HFF-Myc (cell line): ENCODE measurements at regions not wholly inside any gene's neighbourhood (a gene's known extent, or its start where the extent isn't known, plus 50 kb on each side); places are given as distances from the start of the nearest gene placed in this dataset.
A peak's percentile ranks its signal among the peaks of the same experiment; 100 is the strongest.

Experiments
- DNase-seq: peaks from one replicate; pipeline ENCODE4 v3.0.0-alpha.2; 2011; ENCODE audit warnings: low read depth; ENCODE audit errors: extremely low read depth
- H3K4me3 ChIP-seq: replicated peaks from 2 replicates; pipeline ENCODE4 v1.5.1; 2011; ENCODE audit warnings: low read depth, mild to moderate bottlenecking, control low read depth, low read length
- TF ChIP-seq, protein P1 (sequence below): IDR thresholded peaks from 2 replicates; pipeline ENCODE4 v1.5.1; 2012; ENCODE audit warnings: mild to moderate bottlenecking, low read depth, low read length, control low read depth; ENCODE audit errors: missing control alignments

- TF ChIP-seq, protein P1, sequence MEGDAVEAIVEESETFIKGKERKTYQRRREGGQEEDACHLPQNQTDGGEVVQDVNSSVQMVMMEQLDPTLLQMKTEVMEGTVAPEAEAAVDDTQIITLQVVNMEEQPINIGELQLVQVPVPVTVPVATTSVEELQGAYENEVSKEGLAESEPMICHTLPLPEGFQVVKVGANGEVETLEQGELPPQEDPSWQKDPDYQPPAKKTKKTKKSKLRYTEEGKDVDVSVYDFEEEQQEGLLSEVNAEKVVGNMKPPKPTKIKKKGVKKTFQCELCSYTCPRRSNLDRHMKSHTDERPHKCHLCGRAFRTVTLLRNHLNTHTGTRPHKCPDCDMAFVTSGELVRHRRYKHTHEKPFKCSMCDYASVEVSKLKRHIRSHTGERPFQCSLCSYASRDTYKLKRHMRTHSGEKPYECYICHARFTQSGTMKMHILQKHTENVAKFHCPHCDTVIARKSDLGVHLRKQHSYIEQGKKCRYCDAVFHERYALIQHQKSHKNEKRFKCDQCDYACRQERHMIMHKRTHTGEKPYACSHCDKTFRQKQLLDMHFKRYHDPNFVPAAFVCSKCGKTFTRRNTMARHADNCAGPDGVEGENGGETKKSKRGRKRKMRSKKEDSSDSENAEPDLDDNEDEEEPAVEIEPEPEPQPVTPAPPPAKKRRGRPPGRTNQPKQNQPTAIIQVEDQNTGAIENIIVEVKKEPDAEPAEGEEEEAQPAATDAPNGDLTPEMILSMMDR = no peak
- no peak for DNase-seq
- H3K4me3 ChIP-seq = no peak overlapping the region
These were observed 470.6 kb downstream of the METTL4 start for GRCh38 chr18:2100694-2101213.

DNA sequence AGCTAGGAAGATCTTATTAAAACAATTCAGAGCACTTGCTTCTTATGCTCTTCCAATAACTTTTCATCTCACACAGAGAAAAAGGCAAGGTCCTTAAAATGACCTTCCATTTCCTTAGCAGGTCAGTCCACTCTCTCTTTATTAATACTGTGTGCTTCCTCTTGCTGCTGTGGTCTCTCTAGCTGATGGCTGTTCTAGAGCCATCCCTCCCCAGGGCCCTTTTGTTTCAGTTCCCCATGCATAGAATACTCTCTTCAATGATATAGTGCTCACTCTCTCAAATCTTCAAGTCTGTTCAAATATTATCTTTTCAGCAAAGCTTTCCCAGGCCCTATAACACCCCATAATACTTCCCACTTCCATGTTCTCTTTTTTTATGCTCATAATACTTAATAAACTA is 469.3 kb downstream of the METTL4 start:
- no peak for DNase-seq
- TF ChIP-seq, protein P1 = no peak
- no peak overlapping the region for H3K4me3 ChIP-seq

DNA sequence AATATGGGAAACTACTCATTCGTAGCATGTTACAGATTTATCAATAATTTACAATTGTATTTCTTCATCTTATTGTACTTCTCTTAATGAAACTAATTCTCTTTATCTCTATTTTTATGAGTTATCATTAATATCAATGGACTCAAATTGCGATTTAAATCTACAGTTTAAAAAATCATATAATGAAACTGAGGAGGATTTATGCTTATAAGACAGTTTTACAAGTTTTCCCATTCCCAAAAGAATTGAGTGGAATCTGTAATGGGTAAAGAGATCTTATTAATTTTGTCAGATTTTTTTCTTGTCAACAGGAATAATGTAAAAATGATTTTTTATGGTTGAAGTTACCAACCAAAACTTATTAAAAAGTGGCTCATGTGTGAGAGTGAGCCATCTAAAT is 468.0 kb downstream of the METTL4 start:
- TF ChIP-seq, protein P1 = no peak
- no peak overlapping the region for H3K4me3 ChIP-seq
- DNase-seq = no peak

GRCh38 chr18:2104620-2105462 is 466.5 kb downstream of the METTL4 start:
- peak; percentile 30 for DNase-seq
- H3K4me3 ChIP-seq = no peak overlapping the region
- TF ChIP-seq, protein P1 = peak; percentile 82

- no peak overlapping the region for H3K4me3 ChIP-seq
- TF ChIP-seq, protein P1 = no peak
- DNase-seq = no peak
These were observed 462.7 kb downstream of the METTL4 start for GRCh38 chr18:2108591-2108990.

- TF ChIP-seq, protein P1 = no peak
- no peak for DNase-seq
- no peak overlapping the region for H3K4me3 ChIP-seq
These were observed 459.8 kb downstream of the METTL4 start for GRCh38 chr18:2111456-2111855.
